H54 (cell line): ENCODE measurements at regions not wholly inside any gene's neighbourhood (a gene's known extent, or its start where the extent isn't known, plus 50 kb on each side); places are given as distances from the start of the nearest gene placed in this dataset.

Experiments
- DNase-seq: peaks from one replicate; pipeline ENCODE4 v3.0.0; 2011; ENCODE audit warnings: low spot score, mixed read lengths; ENCODE audit not compliant: insufficient read length
- FAIRE-seq: peaks from 3 replicates; lab custom pipeline; 2011; peaks lifted over from hg19 to GRCh38; lab: Jason Lieb, UNC
- POLR2A ChIP-seq: IDR thresholded peaks from 2 replicates; pipeline ENCODE4 v1.6.1; 2011; ENCODE audit warnings: low read depth, mild to moderate bottlenecking, low read length

DNA sequence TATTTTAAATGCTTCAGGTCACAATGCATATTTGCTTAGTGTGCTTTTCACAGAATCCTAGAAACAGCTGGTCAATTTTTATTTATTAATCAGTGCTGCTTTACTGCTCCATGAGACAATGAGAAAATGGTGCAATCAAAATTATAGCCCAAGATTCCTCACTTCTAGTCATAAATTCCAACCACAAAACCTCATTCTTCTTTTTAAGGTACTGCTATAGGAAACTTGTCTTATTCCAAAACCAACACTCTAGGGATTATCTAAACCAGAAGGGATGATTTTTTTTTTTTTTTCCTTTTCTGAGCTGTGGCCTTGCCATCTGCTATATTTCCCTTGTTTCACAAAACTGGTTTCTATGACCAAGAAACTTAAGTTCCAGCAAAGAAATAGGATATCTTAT, 64.0 kb upstream of the SEMA3A start:
- DNase-seq (no peak), FAIRE-seq (no peak)
- TF ChIP-seq POLR2A, result no peak

DNA sequence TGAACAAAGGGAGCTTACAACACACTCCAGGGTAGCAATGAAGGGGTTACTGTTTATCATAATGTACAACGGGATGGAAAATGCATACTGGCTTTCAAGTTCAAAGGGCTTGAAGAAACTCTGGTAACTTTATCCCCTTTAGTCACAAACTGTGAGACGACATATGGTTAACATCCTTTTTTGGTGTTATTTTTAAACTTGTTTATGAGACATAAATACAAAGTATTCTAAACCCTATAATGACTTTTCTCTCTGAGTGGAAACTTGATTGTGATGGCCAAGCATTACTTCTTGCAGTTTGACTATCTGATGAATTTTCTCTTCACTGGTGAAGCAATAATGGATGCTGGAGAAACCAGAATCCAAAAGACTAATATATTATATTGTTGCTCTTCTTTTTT, 62.0 kb upstream of the SEMA3A start:
- no peak for FAIRE-seq
- TF ChIP-seq POLR2A, result no peak
- DNase-seq, result no peak

DNA sequence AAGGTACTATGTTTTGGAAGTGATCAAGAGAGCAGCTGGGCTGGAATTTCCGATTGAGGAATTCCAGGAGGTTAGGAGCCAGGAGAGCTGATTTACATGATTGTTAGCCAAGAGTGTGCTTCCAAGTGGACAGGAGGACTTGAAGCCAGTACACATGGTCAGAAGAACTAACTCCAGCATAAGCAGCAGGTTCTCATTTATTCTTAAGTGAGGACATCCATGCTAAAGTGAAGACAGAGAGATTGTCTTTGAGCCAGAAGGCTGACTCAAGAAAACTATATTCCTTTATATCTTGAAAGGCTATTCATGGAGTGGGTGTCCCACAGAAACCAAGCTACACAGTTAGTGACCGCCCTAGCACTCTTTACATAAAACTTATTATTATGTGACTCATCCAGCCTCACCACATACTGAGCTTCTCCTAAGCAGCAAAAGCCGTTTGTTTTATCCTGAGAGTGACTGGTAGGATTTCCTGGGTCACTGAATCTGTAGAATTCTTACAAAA, 56.7 kb upstream of the SEMA3A start:
- DNase-seq, result no peak
- FAIRE-seq, result peak; percentile 68
- no peak for TF ChIP-seq POLR2A

DNA sequence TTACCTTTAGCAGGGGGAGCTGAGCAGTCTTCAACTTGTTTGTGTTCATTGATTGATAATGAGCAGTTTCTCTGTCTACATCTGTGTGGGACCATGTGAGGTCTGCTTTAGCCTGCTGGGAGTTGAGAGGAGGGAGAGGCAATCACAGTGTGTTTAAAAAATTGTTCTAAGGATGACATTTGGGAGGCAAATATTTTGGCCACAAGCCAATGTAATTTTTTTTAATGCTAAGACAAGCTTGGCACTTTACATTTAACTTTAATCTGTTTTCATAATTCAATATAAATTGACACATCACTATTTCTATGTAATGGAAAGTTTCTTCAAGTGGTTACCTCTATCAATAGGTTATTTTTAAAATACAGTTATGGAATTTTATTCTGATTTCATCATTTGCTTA, 55.9 kb upstream of the SEMA3A start:
- TF ChIP-seq POLR2A, result no peak
- FAIRE-seq (no peak), DNase-seq (no peak)

DNA sequence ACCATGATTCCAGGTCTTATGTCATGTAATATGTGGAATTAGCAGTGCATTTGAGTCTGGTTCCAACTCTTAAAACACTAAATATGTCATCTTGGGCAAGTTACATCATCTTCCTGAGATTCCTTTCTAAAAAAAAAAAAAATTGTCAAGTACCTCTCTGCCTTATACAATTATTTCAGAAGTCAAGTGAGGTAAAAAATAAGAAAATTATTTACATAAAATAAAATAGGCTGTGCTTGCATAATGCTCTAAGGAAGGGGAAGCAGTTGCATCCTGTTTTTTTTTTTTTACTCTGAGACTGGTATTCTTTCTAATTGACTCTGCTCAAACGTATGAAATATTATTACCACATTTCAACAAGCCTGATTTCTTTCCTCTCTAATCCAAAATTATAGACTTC, 55.1 kb upstream of the SEMA3A start:
- FAIRE-seq, result no peak
- TF ChIP-seq POLR2A, result no peak
- no peak for DNase-seq

DNA sequence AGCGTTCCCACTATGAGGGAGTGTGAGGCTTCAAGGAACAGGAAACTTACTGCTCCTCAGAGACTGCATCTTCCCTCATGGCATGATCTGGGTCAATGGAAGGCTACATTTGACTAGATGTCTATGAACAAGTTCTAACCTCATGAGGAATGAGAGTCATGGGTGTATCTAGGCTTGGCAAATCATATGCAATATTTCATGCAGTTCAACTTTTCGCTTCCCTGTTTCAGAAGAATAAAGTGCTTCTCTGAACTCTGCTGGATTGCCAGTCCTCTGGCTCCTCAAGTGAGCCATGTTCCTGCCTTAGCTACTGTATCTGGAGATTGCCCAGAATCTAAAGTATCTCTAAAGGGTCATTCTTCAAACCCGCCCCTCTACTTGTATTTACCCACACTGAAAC, 54.3 kb upstream of the SEMA3A start:
- DNase-seq, result no peak
- FAIRE-seq, result no peak

DNA sequence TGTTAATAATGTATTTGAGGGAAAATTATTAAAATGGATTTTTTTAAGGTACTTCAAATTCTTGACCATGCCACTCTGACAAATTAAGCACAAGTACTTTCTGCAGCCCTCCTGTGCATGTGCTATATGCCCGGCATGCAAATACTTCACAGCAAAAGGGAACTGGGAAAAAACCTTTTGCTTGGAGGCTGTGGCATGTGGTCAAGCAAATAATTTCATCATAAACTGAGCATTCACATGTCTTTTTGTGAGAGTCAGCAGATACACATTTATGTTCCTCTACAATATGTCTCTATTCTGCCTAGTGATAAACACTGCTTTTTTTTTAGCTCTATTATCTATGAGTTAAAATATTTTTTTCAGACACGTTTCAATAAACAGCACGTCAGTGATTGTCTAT, 53.7 kb upstream of the SEMA3A start:
- DNase-seq (no peak), FAIRE-seq (no peak)

More for the DNA sequence above, 54.3 kb upstream of the SEMA3A start:
- no peak for TF ChIP-seq POLR2A

DNA sequence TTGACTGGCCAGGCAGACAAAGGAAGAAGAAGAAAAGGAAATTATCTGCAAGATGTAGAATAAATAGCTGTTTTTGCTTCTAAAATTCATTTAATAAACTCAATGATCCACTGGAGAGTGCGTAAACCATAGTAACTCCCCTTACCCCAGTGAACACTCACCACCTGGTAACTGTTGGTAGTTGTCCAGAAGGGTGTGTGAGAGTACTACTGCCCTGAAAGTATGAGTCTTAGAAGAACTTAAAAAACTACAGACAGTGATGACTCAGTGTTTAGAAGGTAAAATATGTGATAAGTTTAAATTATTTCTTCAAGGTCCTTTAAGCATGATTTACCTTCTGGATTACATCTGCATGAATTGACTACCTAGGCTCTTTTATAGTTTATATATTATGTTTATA, 53.0 kb upstream of the SEMA3A start:
- TF ChIP-seq POLR2A, result no peak
- FAIRE-seq (peak; percentile 70), DNase-seq (no peak)

More for the DNA sequence above, 53.7 kb upstream of the SEMA3A start:
- TF ChIP-seq POLR2A, result no peak

DNA sequence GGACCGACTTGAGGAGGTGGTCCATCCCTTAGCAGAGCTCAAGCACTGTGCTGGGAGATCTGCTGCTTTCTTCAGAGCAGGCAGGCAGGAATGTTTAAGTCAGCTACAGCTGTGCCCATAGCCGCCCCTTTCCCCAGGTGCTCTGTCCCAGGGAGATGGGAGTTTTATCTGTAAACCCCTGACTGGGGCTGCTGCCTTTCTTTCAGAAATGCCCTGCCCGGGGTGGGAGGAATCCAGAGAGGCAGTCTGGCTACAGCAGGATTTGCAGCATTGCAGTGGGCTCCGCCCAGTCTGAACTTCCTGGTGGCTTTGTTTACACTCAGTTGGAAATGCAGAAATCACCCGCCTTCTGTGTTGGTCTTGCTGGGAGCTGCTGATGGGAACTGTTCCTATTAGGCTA, 51.2 kb upstream of the SEMA3A start:
- FAIRE-seq, result no peak
- no peak for TF ChIP-seq POLR2A
- DNase-seq, result no peak
